Brain microvascular endothelial cell (primary cell): ENCODE measurements at regions not wholly inside any gene's neighbourhood (a gene's known extent, or its start where the extent isn't known, plus 50 kb on each side); places are given as distances from the start of the nearest gene placed in this dataset.

ENCODE experiments used
- DNase-seq: peaks from one replicate; pipeline ENCODE4 v3.0.0-alpha.2; 2020
- H3K27ac ChIP-seq: fragments of 250-450 bp; sonication (Bioruptor Pico); 2 replicates; pipeline ENCODE4 v1.5.1; 2020; ENCODE audit warnings: mild to moderate bottlenecking, moderate library complexity
- H3K27me3 ChIP-seq: fragments of 250-450 bp; sonication (Bioruptor Pico); replicated peaks from 2 replicates; pipeline ENCODE4 v1.5.1; 2020; ENCODE audit warnings: mild to moderate bottlenecking
- H3K36me3 ChIP-seq: fragments of 250-450 bp; sonication (Bioruptor Pico); replicated peaks from 2 replicates; pipeline ENCODE4 v1.5.1; 2020; ENCODE audit warnings: mild to moderate bottlenecking
- H3K4me3 ChIP-seq: 2 replicates; pipeline ENCODE4 v1.5.1; 2011; ENCODE audit warnings: low read depth, mild to moderate bottlenecking, control low read depth, low read length, moderate library complexity
- CTCF ChIP-seq: IDR thresholded peaks from 2 replicates; pipeline ENCODE4 v1.5.1; 2011; ENCODE audit warnings: low read depth, mild to moderate bottlenecking, moderate library complexity, low read length, control low read depth, inconsistent platforms; ENCODE audit errors: missing control alignments
- in situ Hi-C: cut with HindIII; loops from 2 replicates; pipeline ENCODE4 v1.10.0; 2017; ENCODE audit warnings: low sequenced_read_pairs, low pct_ligation_motif_present

- TF ChIP-seq CTCF, result no peak
- no peaks in the 10 kb centered on the region for H3K27me3 ChIP-seq
- no peaks in the 10 kb centered on the region for H3K36me3 ChIP-seq
- no peak for DNase-seq
- H3K4me3 ChIP-seq, result no peak overlapping the region
- H3K27ac ChIP-seq, result no peak overlapping the region
- in situ Hi-C loops, result no loop called here
Observed at GRCh38 chr5:102579379-102579778, 80.6 kb upstream of the SLCO6A1 start.

- no peak for DNase-seq
- H3K36me3 ChIP-seq, result no peaks in the 10 kb centered on the region
- H3K27me3 ChIP-seq, result no peaks in the 10 kb centered on the region
- no peak overlapping the region for H3K4me3 ChIP-seq
- in situ Hi-C loops, result no loop called here
- H3K27ac ChIP-seq, result no peak overlapping the region
- no peak for TF ChIP-seq CTCF
Observed at GRCh38 chr5:102581011-102581410, 82.2 kb upstream of the SLCO6A1 start.

GRCh38 chr5:102582696-102583095 is 83.9 kb upstream of the SLCO6A1 start:
- no peaks in the 10 kb centered on the region for H3K27me3 ChIP-seq
- no peak overlapping the region for H3K4me3 ChIP-seq
- TF ChIP-seq CTCF, result no peak
- H3K36me3 ChIP-seq, result no peaks in the 10 kb centered on the region
- in situ Hi-C loops, result no loop called here
- DNase-seq, result no peak
- H3K27ac ChIP-seq, result no peak overlapping the region

GRCh38 chr5:102583276-102584124 is 84.7 kb upstream of the SLCO6A1 start:
- DNase-seq, result no peak
- Histone ChIP-seq H3K36me3 (no peaks in the 10 kb centered on the region), H3K27me3 (no peaks in the 10 kb centered on the region), H3K27ac (no peak overlapping the region), H3K4me3 (no peak overlapping the region)
- in situ Hi-C loops, result no loop called here
- TF ChIP-seq CTCF, result peak; percentile 28

GRCh38 chr5:102589661-102590060 is 90.9 kb upstream of the SLCO6A1 start:
- H3K27me3 ChIP-seq, result no peaks in the 10 kb centered on the region
- in situ Hi-C loops, result no loop called here
- H3K27ac ChIP-seq, result no peak overlapping the region
- no peaks in the 10 kb centered on the region for H3K36me3 ChIP-seq
- H3K4me3 ChIP-seq, result no peak overlapping the region
- no peak for DNase-seq
- TF ChIP-seq CTCF, result no peak

- no peak for DNase-seq
- no peak for TF ChIP-seq CTCF
- Histone ChIP-seq H3K27ac (no peak overlapping the region), H3K36me3 (no peaks in the 10 kb centered on the region), H3K4me3 (no peak overlapping the region), H3K27me3 (no peaks in the 10 kb centered on the region)
- in situ Hi-C loops, result no loop called here
Observed at GRCh38 chr5:102590467-102590866, 91.7 kb upstream of the SLCO6A1 start.
